HPDE6-E6E7 (cell line): ENCODE measurements at regions not wholly inside any gene's neighbourhood (a gene's known extent, or its start where the extent isn't known, plus 50 kb on each side); places are given as distances from the start of the nearest gene placed in this dataset.
"Not testable (repeated sequence)": the region's sequence is repeated elsewhere in the genome, so short reads cannot be mapped to it uniquely, and the experiment has no call there.

Experiments used
- DNase-seq: peaks from one replicate; pipeline ENCODE4 v3.0.0; 2011; ENCODE audit warnings: missing footprints; ENCODE audit errors: extremely low spot score

DNA sequence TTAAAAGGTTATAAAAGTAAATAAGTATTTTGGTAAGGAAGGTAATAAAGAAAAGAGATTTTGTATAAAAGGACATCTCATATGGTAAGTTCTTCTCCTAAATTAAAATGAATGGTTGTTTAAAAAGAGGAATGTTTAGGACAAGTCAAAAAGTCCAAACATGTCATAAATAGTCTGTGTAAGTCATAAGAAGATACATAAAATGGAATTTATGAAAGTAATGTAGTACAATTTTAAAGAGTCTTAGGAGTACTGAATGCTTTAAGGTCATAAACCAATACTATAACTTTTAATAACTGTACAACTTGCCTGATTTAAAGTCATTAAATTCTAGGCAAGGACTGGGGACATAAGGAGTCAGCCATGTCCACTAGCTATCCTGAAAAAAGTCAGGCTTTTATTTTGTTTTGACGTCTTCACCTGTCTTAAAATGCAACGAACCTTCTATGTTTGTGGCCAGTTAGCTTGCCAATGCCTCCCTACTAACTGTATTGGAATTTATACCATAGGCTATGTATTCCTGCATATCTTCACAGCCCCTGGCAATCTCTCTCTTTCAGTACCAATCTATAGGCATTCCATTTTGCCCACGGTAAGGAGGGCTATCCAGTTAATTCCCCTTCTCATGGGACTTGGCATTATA lies 312.3 kb upstream of the LRRTM4 start:
- no peak for DNase-seq

DNA sequence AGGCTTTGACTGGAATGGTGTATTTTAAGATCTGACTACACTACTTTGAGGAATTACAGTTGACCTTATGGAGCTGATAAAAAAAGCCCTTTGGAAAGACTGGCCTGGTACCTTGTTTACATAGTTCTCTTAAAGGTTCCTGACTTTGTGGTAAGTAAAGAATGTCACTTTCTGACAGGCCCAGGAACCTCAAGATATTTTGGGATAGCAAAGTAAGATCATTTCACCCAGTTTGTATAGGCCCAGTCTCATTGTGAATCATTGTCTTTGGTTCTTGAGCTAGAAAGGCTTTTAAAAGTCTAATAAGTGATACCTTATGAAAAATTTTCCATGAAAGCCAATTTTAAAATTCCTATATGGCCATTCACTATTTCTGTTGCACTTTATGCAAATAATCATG lies 316.3 kb upstream of the LRRTM4 start:
- no peak for DNase-seq

DNA sequence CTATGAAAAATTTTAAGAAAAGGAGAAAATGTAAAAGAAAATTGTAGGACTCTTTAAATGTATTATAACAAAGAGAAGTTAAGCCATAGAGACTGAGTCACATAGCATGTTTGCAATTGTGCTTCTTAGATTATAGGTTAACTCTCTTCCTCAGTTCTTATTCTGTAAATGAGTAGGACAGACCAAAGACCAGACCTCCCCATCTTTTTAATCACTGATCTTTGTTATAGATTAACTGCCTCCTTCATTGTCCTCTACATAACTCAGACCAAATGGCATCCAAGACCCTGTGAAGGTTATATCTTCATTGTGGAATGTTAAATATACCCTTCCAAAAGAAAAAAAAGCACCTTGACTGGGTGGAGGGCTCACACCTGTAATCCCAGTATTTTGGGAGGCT lies 316.9 kb upstream of the LRRTM4 start:
- no peak for DNase-seq

DNA sequence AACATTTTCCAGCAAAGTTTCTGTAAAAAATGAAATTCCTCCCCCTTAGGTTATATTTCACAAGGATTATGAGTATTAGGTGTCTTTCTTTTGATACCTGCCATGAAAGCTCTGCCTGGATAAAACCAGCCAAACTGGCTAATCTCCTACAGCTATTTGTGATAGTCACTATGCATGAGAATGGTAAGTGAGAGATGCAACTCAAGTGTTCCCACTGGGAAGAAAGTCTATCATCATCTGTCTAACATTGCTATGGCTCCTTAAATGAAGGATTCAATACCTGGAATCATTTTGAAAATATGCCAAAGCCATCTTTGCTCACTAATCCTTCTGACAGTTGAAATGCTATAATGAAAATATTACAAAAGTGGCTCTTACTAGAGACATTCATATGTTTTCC lies 339.9 kb upstream of the LRRTM4 start:
- DNase-seq: peak; percentile 0

DNA sequence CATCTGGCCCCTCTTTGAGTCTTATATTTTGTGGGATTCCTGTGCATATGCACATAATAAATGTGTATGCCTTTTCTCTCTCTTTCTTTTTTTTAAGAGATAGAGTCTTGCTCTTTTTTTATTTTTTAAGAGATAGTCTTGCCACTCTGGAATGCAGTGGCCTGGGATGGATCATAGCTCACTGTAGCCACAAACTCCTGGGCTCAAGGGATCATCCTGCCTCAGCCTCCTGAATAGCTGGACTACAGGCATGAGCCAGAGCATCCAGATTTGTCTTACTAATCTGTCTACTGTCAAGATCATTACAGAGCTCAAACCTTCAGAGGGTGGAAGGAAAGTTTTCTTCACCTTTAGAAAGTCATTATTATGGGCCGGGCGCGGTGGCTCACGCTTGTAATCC lies 342.2 kb upstream of the LRRTM4 start:
- DNase-seq: no peak

DNA sequence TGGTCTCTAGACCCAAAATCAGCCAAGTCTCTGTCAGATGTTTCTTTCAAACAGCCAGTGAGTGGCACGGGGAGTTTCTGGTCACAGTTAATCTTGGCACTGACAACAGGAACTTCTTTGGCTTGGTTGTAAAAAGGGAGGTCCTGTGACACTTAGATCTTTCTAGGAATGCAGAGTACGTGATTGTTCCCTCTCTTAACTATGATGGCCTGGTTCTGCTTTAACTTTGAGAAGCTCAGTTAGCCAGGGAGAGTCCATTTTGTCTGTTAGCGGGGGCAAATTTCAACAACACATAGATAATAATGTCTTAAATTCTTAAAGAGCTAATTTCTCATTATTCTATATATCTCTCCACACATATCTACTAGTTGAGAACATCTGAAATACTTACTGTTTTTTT lies 344.5 kb upstream of the LRRTM4 start:
- DNase-seq: no peak

DNA sequence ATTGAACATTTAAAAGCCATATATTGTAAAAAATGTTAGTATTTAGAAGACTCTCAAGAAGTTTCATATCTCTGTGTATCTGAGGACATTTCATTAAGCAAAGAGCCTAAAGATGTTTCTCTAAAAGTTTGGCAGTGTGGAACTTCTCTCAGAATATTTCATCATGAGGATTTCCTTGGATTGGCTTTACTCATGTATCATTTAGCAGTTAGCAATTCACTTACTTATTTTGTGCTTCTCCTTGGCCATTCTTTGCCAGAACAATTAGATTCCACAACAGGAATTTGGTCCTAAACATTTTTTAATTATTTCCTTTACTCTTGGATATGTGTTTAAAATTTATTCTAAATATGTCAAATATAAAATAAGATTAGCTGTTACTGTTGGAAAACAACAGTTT lies 345.0 kb upstream of the LRRTM4 start:
- DNase-seq: no peak

DNA sequence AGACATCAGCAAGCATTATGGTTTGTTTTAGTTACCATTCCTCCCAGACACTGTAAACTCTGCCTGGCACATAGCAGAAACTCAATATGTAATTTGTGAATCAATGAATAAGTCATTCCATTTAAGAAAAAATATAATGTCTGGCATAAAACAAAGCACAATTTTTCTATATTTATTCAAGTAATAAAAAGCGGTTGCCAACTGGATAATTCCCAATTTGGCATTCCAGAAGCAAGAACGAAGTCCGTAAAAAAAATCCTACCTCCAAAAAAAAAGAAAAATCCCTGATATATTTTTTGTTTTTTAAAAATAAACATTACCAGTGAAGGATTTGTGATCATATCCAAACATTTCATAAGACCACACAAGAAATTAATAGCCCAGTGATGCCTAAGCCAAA lies 351.3 kb upstream of the LRRTM4 start:
- no peak for DNase-seq

DNA sequence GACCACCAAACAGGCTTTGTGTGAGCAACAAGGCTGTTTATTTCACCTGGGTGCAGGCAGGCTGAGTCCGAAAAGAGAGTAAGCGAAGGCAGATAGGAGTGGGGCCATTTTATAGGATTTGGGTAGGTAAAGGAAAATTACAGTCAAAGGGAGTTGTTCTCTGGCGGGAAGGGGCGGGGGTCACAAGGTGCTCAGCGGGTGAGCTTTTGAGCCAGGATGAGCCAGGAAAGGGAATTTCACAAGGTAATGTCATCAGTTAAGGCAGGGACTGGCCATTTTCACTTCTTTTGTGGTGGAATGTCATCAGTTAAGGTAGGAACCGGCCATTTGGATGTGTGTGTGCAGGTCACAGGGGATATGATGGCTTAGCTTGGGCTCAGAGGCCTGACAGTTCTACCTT lies 378.0 kb upstream of the LRRTM4 start:
- DNase-seq: not testable (repeated sequence)

DNA sequence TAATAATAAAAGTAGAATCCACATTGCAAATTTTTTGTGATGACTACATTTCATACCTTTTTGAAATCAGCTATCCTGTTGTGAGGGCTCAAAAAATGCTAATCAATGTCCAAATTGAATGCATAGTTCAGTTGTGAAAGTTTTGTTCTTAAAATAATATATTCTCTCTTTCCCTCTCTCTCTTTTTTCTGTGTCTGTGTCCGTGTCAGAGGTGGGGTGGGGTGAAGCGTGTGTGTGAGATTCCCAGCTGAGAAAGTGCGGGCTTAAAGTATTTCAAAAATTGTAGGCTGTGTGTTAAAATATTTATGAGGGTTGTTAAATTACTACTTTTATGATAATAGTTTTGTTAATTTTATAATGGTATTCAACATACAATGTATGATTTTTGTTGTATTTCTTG lies 388.0 kb upstream of the LRRTM4 start:
- no peak for DNase-seq

DNA sequence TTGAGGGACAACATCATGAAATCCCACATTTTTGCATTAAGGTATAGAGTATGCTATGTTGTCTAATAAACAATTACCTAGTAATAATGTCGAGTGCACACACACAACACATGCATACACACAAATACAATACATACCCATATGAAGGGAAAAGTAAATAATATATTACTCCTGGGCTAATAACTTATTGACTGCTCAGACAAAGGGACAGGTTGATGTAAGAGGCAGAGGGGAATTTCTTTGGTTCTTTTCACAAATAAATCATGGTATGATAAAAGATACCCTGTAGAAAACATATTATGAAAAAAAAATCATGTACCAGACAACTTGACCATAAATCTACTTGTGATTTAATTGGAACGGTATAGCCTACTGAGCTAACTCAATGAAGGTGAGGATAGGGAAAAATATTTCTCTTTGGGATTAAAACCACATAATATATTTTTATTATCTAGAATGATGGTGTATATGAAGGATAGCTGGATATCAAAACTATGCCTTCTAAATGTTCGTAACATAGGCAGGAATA lies 398.7 kb upstream of the LRRTM4 start:
- DNase-seq: no peak

DNA sequence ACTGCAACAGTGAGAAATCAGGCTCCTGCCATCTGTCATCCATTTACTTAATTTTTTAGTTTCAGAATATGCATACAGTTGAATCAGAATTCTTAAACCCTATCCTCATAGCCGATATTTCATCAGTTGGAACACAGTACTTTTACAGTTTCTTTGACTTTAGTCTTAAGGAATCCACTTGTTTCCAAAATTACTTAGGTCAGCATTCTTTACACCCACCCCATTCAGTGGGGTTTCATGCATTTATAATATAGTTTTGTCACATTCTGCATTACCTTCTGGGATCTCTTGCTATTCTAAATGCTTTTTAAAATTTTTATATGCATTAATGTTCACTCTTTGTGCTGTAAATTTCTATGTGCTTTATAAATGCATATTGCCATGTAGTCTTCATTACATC lies 400.4 kb upstream of the LRRTM4 start:
- DNase-seq: no peak

DNA sequence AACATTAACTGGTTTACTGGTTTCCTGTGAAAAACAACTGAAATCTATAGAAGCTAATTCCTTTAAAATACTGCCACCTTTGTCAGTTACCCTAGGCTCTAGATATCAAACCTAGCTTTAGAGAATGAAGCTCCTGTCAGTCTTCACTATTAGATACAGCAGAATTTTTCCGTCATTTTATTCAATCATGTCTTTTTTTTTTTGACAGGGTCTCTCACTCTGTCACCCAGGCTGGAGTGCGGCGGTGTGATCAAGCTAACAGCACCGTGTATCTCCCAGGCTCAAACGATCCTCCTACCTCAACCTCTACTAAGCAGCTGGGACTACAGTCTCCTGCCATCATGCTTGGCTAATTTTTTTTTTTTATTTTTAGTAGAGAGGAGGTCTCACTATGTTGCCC lies 415.2 kb upstream of the LRRTM4 start:
- DNase-seq: no peak

DNA sequence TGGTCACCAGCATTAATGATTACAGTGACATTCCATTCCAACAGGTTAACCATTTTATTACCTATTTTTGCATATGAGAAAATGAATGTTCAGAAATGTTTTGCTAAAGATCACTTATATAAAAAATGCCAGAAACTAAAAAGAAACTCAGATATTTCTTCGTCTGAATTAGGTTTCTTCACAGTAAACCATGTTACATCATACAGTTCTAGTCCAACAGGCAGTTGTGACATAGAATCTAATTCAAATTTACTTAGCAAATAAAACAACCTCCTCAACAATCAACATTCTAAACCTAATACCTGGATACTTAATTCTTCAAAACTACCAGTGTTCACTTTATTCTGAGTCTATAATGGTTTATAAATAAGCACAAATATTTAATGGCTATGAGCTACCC lies 416.3 kb upstream of the LRRTM4 start:
- no peak for DNase-seq

DNA sequence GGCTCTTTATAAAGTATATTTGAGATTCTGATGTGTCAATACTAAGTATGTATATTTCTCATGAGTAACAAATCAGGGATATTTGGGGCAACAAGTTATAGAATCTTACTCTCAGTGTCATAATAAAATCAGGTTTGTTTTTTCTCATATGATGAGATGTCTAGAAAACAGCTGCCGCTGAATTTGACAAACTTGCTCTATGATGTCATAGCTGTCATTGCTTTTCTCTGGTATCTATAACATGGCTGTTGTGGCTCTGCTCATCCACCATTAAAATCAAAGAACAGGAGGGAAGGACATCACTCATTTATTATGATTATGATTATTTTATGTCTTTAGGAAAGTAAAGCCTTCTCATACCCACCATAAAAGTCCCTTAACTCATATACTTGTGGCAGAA lies 417.2 kb upstream of the LRRTM4 start:
- no peak for DNase-seq

DNA sequence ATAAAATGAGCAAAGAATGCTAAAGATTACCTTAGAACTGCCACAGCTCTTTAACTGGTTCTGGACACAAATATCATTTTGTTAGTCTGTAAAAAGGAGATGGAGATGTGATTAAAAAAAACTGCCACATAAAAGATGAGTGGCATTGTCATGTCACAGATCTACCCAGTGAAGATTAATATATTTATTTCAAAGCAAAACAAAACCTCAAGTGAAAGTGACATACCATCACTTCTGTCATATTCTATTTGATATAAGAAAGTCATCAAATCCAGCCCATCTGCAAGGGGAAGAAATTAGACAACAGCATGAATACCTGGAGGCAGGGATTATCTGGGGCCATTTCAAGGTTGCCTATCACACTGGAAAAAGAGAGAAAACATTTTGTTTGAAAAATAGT lies 417.6 kb upstream of the LRRTM4 start:
- no peak for DNase-seq

DNA sequence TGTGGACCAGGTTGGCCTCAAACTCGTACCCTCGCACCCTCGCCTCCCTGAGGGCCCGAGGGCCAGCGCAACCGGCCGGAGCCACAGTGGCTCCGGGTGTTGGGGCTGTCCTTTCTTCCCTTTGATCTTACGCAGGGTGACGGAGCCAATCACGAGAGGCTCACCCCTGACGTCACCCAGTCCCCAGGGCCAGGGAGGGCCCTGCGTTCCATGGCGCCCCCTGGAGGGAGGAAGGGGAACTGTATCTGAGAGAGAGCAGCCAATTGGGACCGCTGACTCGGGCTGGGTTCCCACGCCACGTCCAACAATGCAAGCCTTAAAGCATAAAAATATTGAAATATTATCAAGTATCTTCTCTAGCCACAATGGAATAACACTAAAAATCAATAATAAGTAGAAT lies 432.8 kb upstream of the LRRTM4 start:
- no peak for DNase-seq

DNA sequence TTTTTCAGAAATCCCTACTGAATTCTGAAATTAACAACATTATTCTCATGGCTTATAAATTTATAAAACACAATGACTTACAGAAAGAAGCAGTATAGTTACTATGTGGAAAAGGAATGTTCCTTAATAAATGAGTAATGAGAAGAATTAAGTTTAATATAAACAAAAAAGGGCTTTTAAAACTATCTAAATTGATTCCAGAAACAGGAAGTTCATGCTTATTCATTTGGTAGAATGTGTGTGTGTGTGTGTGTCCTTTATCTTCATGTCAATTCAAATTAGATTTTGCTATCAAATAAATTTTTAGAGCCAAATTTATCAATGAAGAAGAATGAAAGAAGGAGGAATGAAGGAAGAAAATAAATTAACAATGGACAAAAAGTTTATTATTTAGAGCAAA lies 440.8 kb upstream of the LRRTM4 start:
- no peak for DNase-seq

DNA sequence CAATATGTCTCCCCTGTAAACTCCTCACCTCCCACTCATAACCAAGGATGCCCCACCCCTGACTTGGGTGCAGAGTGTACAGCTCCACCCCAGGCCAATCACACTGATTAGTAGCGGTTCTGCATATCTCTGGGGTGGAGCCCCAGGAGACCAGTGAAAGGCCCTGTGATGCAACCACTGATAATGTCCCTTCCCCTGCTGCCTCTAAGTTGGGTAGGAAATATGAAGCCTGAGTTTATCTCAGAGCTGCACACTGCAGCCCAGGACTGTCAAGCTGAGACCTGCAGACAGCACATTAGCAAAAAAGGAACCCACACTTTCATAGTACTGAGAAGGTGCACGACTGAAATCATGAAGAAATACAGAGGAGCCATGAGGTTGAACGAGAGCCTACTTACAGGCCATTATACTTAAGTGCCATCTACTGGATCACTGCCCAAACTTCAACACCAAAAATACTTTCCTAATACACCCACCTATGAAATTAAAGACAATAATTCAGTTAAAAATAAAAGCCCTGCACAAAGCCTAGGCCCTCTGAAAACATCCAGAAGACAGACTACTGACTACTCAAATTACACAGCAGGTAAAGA lies 455.4 kb upstream of the LRRTM4 start:
- no peak for DNase-seq

DNA sequence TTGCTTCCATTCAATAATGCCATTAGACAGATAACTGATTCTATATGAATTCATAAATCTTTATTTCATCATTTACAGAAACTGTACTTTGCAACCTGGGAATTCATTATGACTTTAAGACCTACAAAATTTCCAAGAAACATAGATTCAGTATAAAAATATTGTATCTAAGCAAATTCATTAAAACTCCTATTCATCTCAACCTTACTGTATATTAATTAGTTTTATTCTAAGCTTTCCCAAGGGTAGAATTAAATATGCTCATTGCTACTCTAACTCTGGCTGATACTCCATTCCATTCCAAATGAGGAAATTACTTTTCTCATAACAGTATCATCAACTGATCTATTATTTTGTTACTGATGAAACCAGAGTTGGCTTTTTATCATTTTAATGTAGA lies 473.0 kb upstream of the LRRTM4 start:
- no peak for DNase-seq

DNA sequence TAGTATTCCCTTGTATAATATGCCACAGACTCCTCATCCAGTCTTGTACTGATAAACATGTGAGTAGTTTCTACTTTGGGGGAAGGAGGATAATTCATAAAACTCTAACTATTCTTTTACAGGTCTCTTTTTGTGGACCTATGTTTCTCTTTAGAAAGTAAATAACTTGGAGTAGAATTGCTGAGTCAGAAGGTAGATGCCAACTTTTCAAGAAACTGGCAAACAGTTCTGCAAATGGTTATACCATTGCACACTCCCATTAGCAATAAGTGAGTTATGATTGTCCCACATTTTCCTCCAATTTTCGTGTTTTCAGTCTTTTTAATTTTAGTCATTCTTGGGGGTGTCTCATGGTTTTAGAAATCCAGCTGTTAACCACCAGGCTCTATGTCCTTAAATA lies 477.2 kb upstream of the LRRTM4 start:
- DNase-seq: no peak

DNA sequence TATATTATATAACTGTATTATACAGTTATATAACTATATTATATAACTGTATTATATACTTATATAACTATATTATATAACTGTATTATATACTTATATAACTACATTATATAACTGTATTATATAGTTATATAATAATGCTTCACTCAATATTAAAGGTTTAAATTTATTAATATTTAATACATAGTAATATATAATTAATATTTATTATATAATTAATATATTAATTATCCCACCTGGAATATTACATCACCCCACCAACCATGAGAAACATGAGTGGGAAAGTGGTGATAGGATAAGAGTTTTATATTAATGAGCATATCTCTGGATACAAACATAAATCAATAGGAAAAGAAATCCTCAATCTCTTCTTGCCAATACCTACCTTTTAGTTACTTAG lies 487.1 kb upstream of the LRRTM4 start:
- DNase-seq: no peak

DNA sequence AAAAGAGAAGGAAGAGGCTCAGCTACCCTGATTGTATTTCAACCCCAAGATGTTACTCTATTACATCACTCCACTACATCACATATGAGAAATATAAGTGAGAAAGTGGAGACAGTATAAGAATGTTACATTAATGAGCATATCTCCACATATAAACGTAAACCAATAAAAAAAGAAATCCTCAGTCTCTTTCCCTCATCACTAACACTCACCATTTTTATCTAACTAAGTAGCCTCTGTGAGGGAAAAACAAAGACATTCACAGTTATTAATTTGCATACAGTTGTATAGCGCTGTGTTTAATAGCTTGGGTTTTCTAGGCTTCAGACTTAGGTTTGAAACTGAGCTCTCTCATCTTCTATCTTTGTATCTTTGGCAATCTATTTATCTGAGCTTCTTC lies 489.1 kb upstream of the LRRTM4 start:
- no peak for DNase-seq

DNA sequence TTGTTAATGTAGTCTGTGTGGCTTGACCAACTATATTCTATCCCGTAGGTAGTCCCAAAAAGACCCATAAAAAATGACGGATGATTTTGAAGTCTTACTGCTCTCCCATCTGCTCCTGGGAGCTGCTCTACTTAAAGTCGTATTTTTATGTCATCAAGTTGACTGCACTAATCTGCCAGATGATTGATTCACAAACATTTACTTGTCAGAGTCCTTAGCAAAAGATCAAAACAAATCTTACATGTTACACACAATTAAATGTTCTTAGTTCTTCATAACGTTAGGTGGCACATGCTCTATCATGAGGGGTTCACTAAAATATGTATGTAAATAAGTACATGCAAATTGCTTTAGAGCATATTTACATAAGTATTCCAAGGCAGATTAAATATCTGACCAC lies 498.3 kb upstream of the LRRTM4 start:
- DNase-seq: no peak
